Chondrocyte (in vitro differentiated cells): ENCODE measurements at regions not wholly inside any gene's neighbourhood (a gene's known extent, or its start where the extent isn't known, plus 50 kb on each side); places are given as distances from the start of the nearest gene placed in this dataset.

Experiments
- DNase-seq: peaks from one replicate; pipeline ENCODE4 v3.0.0; 2021; ENCODE audit warnings: mixed read lengths, low spot score
- H3K27ac Mint-ChIP-seq: one replicate; pipeline ENCODE4 v1.8.0; 2021; ENCODE audit warnings: mild to moderate bottlenecking, moderate library complexity, mixed read lengths; ENCODE audit not compliant: unreplicated experiment
- H3K27me3 Mint-ChIP-seq: 2 replicates; pipeline ENCODE4 v1.8.0; 2021; ENCODE audit warnings: low read depth, mixed read lengths
- H3K36me3 Mint-ChIP-seq: 2 replicates; pipeline ENCODE4 v1.8.0; 2021; ENCODE audit warnings: low read depth, mixed read lengths
- H3K4me1 Mint-ChIP-seq: 2 replicates; pipeline ENCODE4 v1.8.0; 2021; ENCODE audit warnings: low read depth, mild to moderate bottlenecking, mixed read lengths
- H3K4me3 Mint-ChIP-seq: one replicate; pipeline ENCODE4 v1.8.0; 2021; ENCODE audit warnings: mild to moderate bottlenecking, moderate library complexity, mixed read lengths; ENCODE audit not compliant: unreplicated experiment
- H3K9me3 Mint-ChIP-seq: 2 replicates; pipeline ENCODE4 v1.8.0; 2021; ENCODE audit warnings: low read depth, mixed read lengths
- CTCF ChIP-seq: fragments of 200-600 bp; sonication (generic); IDR thresholded peaks from 2 replicates; pipeline ENCODE4 v1.5.0; 2021; ENCODE audit warnings: antibody characterized with exemption, mild to moderate bottlenecking, moderate library complexity

GRCh38 chr18:60643009-60643408 lies 270.4 kb upstream of the MC4R start:
- TF ChIP-seq CTCF: no peak
- Mint-ChIP-seq H3K27ac (no peak overlapping the region), H3K36me3 (no peaks in the 10 kb centered on the region), H3K9me3 (peaks cover 2% of the 10 kb centered on the region), H3K4me1 (no peaks in the 10 kb centered on the region), H3K4me3 (no peak overlapping the region), H3K27me3 (peaks cover 5% of the 10 kb centered on the region)
- no peak for DNase-seq

- peaks cover 4% of the 10 kb centered on the region for H3K27me3 Mint-ChIP-seq
- DNase-seq: no peak
- no peak overlapping the region for H3K27ac Mint-ChIP-seq
- no peak for TF ChIP-seq CTCF
- H3K36me3 Mint-ChIP-seq: no peaks in the 10 kb centered on the region
- H3K4me3 Mint-ChIP-seq: no peak overlapping the region
- H3K4me1 Mint-ChIP-seq: no peaks in the 10 kb centered on the region
- no peaks in the 10 kb centered on the region for H3K9me3 Mint-ChIP-seq
Observed at GRCh38 chr18:60646725-60647124, 274.1 kb upstream of the MC4R start.

- peaks cover 4% of the 10 kb centered on the region for H3K27me3 Mint-ChIP-seq
- H3K36me3 Mint-ChIP-seq: no peaks in the 10 kb centered on the region
- no peak overlapping the region for H3K27ac Mint-ChIP-seq
- DNase-seq: no peak
- no peak for TF ChIP-seq CTCF
- H3K4me3 Mint-ChIP-seq: no peak overlapping the region
- H3K9me3 Mint-ChIP-seq: no peaks in the 10 kb centered on the region
- no peaks in the 10 kb centered on the region for H3K4me1 Mint-ChIP-seq
Observed at GRCh38 chr18:60649107-60649506, 276.5 kb upstream of the MC4R start.

GRCh38 chr18:60649842-60650536 lies 277.4 kb upstream of the MC4R start:
- Mint-ChIP-seq H3K27ac (no peak overlapping the region), H3K9me3 (no peaks in the 10 kb centered on the region), H3K36me3 (no peaks in the 10 kb centered on the region), H3K4me1 (no peaks in the 10 kb centered on the region), H3K27me3 (peaks cover 4% of the 10 kb centered on the region), H3K4me3 (no peak overlapping the region)
- no peak for TF ChIP-seq CTCF
- DNase-seq: no peak

GRCh38 chr18:60654298-60654697 lies 281.7 kb upstream of the MC4R start:
- no peaks in the 10 kb centered on the region for H3K4me1 Mint-ChIP-seq
- no peaks in the 10 kb centered on the region for H3K9me3 Mint-ChIP-seq
- H3K36me3 Mint-ChIP-seq: no peaks in the 10 kb centered on the region
- H3K4me3 Mint-ChIP-seq: no peak overlapping the region
- DNase-seq: no peak
- H3K27ac Mint-ChIP-seq: no peak overlapping the region
- H3K27me3 Mint-ChIP-seq: peaks cover 6% of the 10 kb centered on the region
- no peak for TF ChIP-seq CTCF
